Bronchial epithelial cell (primary cell): ENCODE measurements at regions not wholly inside any gene's neighbourhood (a gene's known extent, or its start where the extent isn't known, plus 50 kb on each side); places are given as distances from the start of the nearest gene placed in this dataset.

ENCODE experiments used
- DNase-seq: peaks from one replicate; pipeline ENCODE4 v3.0.0-alpha.2; 2010; ENCODE audit warnings: low read depth
- FAIRE-seq: peaks from 2 replicates; lab custom pipeline; 2011; peaks lifted over from hg19 to GRCh38; lab: Jason Lieb, UNC
- H3K27me3 ChIP-seq: 2 replicates; pipeline ENCODE4 v1.5.1; 2011; ENCODE audit warnings: low read length; ENCODE audit not compliant: control insufficient read depth, insufficient read depth
- H3K36me3 ChIP-seq: 2 replicates; pipeline ENCODE4 v1.5.1; 2011; ENCODE audit warnings: low read length; ENCODE audit not compliant: control insufficient read depth, insufficient read depth
- H3K4me3 ChIP-seq: 2 replicates; pipeline ENCODE4 v1.5.1; 2011; ENCODE audit warnings: mild to moderate bottlenecking, low read depth, low read length, control low read depth
- TF ChIP-seq, protein P1 (sequence below): IDR thresholded peaks from 2 replicates; pipeline ENCODE4 v1.5.1; 2011; ENCODE audit warnings: mild to moderate bottlenecking, moderate library complexity, low read length, control low read depth, inconsistent platforms; ENCODE audit not compliant: insufficient read depth, severe bottlenecking

DNA sequence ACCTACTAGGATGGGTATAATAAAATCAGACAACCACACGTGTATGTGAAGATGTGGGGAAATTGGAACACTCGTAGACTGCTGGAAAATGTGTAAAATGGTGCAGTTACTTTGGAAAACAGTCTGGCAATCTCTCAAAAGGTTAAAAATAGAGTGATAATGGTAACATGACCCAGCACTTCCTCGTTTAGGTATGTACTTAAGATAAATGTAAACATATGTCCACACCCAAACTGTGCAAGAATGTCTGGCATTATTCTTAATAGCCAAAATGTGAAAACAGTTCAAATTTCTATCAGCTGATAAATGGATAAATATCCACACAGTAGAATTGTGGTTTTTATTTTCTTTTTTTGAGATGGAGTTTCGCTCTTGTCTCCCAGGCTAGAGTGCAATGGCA lies 272.8 kb downstream of the ZNF248 start:
- Histone ChIP-seq H3K27me3 (no peaks in the 10 kb centered on the region), H3K36me3 (no peaks in the 10 kb centered on the region), H3K4me3 (no peak overlapping the region)
- TF ChIP-seq, protein P1, sequence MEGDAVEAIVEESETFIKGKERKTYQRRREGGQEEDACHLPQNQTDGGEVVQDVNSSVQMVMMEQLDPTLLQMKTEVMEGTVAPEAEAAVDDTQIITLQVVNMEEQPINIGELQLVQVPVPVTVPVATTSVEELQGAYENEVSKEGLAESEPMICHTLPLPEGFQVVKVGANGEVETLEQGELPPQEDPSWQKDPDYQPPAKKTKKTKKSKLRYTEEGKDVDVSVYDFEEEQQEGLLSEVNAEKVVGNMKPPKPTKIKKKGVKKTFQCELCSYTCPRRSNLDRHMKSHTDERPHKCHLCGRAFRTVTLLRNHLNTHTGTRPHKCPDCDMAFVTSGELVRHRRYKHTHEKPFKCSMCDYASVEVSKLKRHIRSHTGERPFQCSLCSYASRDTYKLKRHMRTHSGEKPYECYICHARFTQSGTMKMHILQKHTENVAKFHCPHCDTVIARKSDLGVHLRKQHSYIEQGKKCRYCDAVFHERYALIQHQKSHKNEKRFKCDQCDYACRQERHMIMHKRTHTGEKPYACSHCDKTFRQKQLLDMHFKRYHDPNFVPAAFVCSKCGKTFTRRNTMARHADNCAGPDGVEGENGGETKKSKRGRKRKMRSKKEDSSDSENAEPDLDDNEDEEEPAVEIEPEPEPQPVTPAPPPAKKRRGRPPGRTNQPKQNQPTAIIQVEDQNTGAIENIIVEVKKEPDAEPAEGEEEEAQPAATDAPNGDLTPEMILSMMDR, result no peak
- no peak for FAIRE-seq
- peak; percentile 0 for DNase-seq

DNA sequence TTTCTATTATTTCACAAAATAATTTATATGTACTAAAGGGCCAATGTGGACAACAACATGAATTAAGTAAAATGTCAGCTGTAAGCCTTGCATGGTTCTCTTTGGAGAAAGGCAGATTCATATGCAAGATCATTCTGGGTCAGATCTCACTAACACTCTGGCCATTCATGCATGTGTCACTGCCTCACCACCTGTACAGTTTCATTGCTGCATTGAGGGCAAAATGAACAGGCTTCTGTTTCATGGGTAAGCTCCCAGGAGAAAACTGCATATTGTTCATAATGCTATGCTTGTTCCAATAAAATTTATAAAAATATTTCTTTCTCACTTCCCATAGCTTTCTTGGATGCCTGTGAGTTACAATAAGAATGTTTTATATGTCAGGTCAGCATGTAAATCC lies 275.2 kb downstream of the ZNF248 start:
- FAIRE-seq, result no peak
- DNase-seq, result no peak
- Histone ChIP-seq H3K27me3 (no peaks in the 10 kb centered on the region), H3K4me3 (no peak overlapping the region), H3K36me3 (no peaks in the 10 kb centered on the region)
- TF ChIP-seq, protein P1, result no peak

DNA sequence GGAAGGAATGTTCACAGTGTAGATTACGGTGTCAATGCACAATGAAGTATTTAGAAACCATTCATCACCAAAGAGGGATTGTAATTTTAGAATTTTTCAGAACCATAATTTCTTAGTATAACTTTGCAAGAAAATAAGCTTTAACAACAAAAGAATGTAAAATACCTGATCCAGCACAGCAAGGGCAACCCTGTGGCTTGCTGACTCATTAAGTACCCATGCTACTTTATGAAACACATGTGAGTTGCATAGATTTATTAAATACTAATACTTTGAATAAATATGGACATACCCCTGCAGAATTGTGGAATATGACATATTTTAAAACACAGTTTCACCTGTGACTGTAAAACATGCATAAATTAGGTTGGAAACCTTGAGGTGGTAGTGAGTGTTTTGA lies 281.3 kb downstream of the ZNF248 start:
- Histone ChIP-seq H3K27me3 (no peaks in the 10 kb centered on the region), H3K4me3 (no peak overlapping the region), H3K36me3 (no peaks in the 10 kb centered on the region)
- TF ChIP-seq, protein P1, result no peak
- no peak for DNase-seq
- no peak for FAIRE-seq

DNA sequence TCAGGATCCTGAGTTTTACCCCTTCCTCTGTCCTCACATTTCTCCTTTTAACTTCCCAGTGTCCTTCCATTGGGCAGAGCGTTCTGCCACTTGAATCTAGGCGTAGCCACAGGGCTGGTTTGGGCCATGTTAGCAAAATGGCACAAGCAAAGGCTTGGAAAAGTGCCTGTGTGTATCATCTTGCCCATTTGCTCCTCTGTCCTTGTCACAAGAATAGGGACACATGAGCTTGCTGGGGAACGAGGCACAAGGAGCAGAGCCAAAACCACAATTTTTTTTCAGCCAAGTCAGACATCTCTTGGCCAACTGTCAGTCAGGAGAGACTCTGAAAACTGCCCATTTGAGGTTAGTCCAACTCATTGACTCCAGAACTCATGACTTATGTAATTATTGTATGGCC lies 285.2 kb downstream of the ZNF248 start:
- Histone ChIP-seq H3K36me3 (no peaks in the 10 kb centered on the region), H3K4me3 (no peak overlapping the region), H3K27me3 (no peaks in the 10 kb centered on the region)
- DNase-seq (no peak), FAIRE-seq (no peak)
- TF ChIP-seq, protein P1, result no peak

DNA sequence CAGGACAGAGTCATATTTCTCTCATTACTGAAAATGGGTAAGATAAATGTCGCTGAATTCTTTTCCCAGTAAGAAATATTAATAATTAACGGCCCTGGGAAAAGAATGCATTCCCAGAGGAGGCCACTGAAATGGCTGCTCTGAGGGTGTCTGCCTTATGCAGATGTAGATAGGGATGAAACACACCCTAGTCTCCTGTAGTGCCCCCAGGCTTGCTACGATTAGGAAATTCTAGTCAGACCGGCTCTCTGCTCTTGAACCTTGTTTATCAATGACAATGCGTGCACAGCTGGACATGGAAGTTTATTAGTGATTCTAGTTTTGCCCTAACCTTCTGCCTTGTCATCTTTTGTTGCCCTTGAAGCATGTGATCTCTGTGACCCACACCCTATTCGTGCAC lies 291.1 kb downstream of the ZNF248 start:
- DNase-seq (no peak), FAIRE-seq (no peak)
- TF ChIP-seq, protein P1, result no peak
- Histone ChIP-seq H3K27me3 (no peaks in the 10 kb centered on the region), H3K4me3 (no peak overlapping the region), H3K36me3 (no peaks in the 10 kb centered on the region)

DNA sequence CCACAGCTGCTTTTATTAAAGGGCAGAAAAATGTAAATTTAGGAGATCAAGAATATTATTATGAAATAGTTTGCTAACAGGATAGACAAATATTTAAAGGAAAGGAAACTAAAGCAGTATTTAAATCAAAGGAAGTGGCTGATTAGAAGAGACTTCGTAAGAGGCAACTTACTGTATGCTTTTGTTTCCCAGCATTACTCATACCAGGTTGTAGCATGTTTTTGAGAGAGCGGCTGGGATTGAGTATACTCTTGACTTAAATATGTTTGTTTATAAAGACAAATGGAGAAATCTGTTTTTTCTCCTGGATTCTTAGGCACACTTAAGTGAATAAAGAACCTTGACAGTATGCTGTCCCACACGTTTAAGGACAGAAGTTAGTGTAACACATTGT lies 293.7 kb downstream of the ZNF248 start:
- no peak overlapping the region for H3K4me3 ChIP-seq
- DNase-seq (peak; percentile 1), FAIRE-seq (no peak)
- H3K36me3 ChIP-seq, result no peaks in the 10 kb centered on the region
- TF ChIP-seq, protein P1, result no peak
- no peaks in the 10 kb centered on the region for H3K27me3 ChIP-seq
